ENCODE measurements at regions not wholly inside any gene's neighbourhood (a gene's known extent, or its start where the extent isn't known, plus 50 kb on each side); places are given as distances from the start of the nearest gene placed in this dataset.
A peak's percentile ranks its signal among the peaks of the same experiment; 100 is the strongest.

- peaks cover 56% of the 10 kb centered on the region for H3K4me1 ChIP-seq (ENCODE audit: low read depth, poor library complexity, severe bottlenecking)
- no peak overlapping the region for H2AFZ ChIP-seq (ENCODE audit: low read depth)
- peak overlapping the region; percentile 78 for H3K4me2 ChIP-seq
- H3K27me3 ChIP-seq (ENCODE audit: insufficient read depth, low read depth), result no peaks in the 10 kb centered on the region
- H3K27ac ChIP-seq, result peak overlapping the region; percentile 92
- H3K79me2 ChIP-seq (ENCODE audit: insufficient read depth, low read depth), result no peaks in the 10 kb centered on the region
- peak overlapping the region; percentile 27; the same call in 1 of the 2 replicates for H3K9ac ChIP-seq
- TF ChIP-seq, protein P1, sequence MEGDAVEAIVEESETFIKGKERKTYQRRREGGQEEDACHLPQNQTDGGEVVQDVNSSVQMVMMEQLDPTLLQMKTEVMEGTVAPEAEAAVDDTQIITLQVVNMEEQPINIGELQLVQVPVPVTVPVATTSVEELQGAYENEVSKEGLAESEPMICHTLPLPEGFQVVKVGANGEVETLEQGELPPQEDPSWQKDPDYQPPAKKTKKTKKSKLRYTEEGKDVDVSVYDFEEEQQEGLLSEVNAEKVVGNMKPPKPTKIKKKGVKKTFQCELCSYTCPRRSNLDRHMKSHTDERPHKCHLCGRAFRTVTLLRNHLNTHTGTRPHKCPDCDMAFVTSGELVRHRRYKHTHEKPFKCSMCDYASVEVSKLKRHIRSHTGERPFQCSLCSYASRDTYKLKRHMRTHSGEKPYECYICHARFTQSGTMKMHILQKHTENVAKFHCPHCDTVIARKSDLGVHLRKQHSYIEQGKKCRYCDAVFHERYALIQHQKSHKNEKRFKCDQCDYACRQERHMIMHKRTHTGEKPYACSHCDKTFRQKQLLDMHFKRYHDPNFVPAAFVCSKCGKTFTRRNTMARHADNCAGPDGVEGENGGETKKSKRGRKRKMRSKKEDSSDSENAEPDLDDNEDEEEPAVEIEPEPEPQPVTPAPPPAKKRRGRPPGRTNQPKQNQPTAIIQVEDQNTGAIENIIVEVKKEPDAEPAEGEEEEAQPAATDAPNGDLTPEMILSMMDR (conservative IDR thresholded peaks at IDR 0.05; ENCODE audit: low read depth, low read length), result no peak
- H4K20me1 ChIP-seq (ENCODE audit: insufficient read depth), result no peaks in the 10 kb centered on the region
- H3K4me3 ChIP-seq (IDR thresholded peaks at IDR 0.05; ENCODE audit: insufficient read depth, low read depth, low read length), result no peak overlapping the region
- H3K36me3 ChIP-seq (ENCODE audit: insufficient read depth), result no peaks in the 10 kb centered on the region
Measured at GRCh38 chr6:98777762-98778161, 56.6 kb upstream of the POU3F2 start.

DNA sequence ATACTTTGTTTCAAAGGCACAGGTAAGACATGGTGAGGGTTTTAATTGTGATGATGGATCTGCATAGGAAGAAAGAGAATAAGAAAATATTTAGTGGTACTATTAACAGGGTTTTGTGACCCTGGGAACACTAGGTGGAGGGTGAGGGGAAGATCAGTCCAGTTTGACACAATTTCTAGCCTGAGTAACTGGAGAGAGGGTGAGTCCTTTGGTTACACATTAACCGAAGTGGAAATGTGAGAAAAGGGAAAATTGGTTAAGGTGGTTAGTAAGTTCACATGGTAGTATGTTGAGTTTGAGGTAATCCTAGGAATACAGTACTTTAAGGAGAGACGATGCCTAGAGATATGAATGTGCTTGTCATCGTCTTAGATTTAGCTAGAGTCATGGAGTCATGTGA lies 54.8 kb upstream of the POU3F2 start:
- H3K9ac ChIP-seq, result no peak overlapping the region
- H3K27me3 ChIP-seq (ENCODE audit: insufficient read depth, low read depth), result no peaks in the 10 kb centered on the region
- no peak overlapping the region for H3K4me3 ChIP-seq (IDR thresholded peaks at IDR 0.05; ENCODE audit: insufficient read depth, low read depth, low read length)
- H3K36me3 ChIP-seq (ENCODE audit: insufficient read depth), result no peaks in the 10 kb centered on the region
- no peak overlapping the region for H2AFZ ChIP-seq (ENCODE audit: low read depth)
- TF ChIP-seq, protein P1 (conservative IDR thresholded peaks at IDR 0.05; ENCODE audit: low read depth, low read length), result no peak
- peak overlapping the region; percentile 78; the same call in 1 of the 2 replicates for H3K4me2 ChIP-seq
- no peaks in the 10 kb centered on the region for H3K79me2 ChIP-seq (ENCODE audit: insufficient read depth, low read depth)
- peaks cover 64% of the 10 kb centered on the region for H3K4me1 ChIP-seq (ENCODE audit: low read depth, poor library complexity, severe bottlenecking)
- no peak overlapping the region; the same call in 1 of the 2 replicates for H3K27ac ChIP-seq
- H4K20me1 ChIP-seq (ENCODE audit: insufficient read depth), result no peaks in the 10 kb centered on the region

DNA sequence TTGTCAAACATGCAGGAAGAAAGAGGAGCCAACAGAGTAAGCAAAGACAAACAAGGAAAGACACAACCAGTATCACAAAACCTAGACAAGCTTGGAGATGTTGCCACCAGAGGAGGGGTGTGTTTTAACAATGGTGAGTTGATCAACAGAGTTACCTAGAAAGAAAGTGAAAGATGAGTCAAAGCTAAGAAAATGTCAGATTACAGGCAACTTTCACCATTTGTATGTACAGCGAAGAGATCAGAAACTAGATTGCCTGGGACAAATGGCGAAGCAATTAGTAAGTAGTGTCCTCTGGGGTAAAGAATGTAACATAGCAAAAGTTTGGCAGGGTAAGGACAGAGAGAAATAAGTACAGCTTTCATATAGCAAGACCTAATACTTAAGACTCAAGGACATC lies 51.6 kb upstream of the POU3F2 start:
- Histone ChIP-seq H3K36me3 (ENCODE audit: insufficient read depth) (no peaks in the 10 kb centered on the region), H3K4me2 (peak overlapping the region; percentile 39), H3K27me3 (ENCODE audit: insufficient read depth, low read depth) (no peaks in the 10 kb centered on the region), H3K27ac (no peak overlapping the region), H3K4me3 (IDR thresholded peaks at IDR 0.05; ENCODE audit: insufficient read depth, low read depth, low read length) (no peak overlapping the region), H2AFZ (ENCODE audit: low read depth) (no peak overlapping the region), H3K79me2 (ENCODE audit: insufficient read depth, low read depth) (no peaks in the 10 kb centered on the region), H3K4me1 (ENCODE audit: low read depth, poor library complexity, severe bottlenecking) (peaks cover 39% of the 10 kb centered on the region), H4K20me1 (ENCODE audit: insufficient read depth) (no peaks in the 10 kb centered on the region), H3K9ac (no peak overlapping the region)
- TF ChIP-seq, protein P1 (conservative IDR thresholded peaks at IDR 0.05; ENCODE audit: low read depth, low read length), result no peak

GRCh38 chr6:98783578-98783977 lies 50.8 kb upstream of the POU3F2 start:
- Histone ChIP-seq H3K4me1 (ENCODE audit: low read depth, poor library complexity, severe bottlenecking) (peaks cover 32% of the 10 kb centered on the region), H3K27me3 (ENCODE audit: insufficient read depth, low read depth) (no peaks in the 10 kb centered on the region), H3K27ac (no peak overlapping the region), H4K20me1 (ENCODE audit: insufficient read depth) (no peaks in the 10 kb centered on the region), H3K36me3 (ENCODE audit: insufficient read depth) (no peaks in the 10 kb centered on the region), H3K4me3 (IDR thresholded peaks at IDR 0.05; ENCODE audit: insufficient read depth, low read depth, low read length) (no peak overlapping the region), H3K79me2 (ENCODE audit: insufficient read depth, low read depth) (no peaks in the 10 kb centered on the region), H3K9ac (no peak overlapping the region), H2AFZ (ENCODE audit: low read depth) (no peak overlapping the region), H3K4me2 (no peak overlapping the region)
- TF ChIP-seq, protein P1 (conservative IDR thresholded peaks at IDR 0.05; ENCODE audit: low read depth, low read length), result no peak

Data from KMS-11 (cell line).